Dendritic cell treated with granulocyte-macrophage colony-stimulating factor and Interleukin-4, amounts not matched to agents 40 ng/mL and 50 ng/mL, for 4 days (primary cell): ENCODE measurements at regions not wholly inside any gene's neighbourhood (a gene's known extent, or its start where the extent isn't known, plus 50 kb on each side); places are given as distances from the start of the nearest gene placed in this dataset.
"Not testable (repeated sequence)": the region's sequence is repeated elsewhere in the genome, so short reads cannot be mapped to it uniquely, and the experiment has no call there.

Experiments
- H3K27ac Mint-ChIP-seq: one replicate; pipeline ENCODE4 v1.8.0; 2022; ENCODE audit warnings: mild to moderate bottlenecking, mixed read lengths
- H3K27me3 Mint-ChIP-seq: one replicate; pipeline ENCODE4 v1.8.0; 2022; ENCODE audit warnings: mild to moderate bottlenecking, mixed read lengths
- H3K36me3 Mint-ChIP-seq: one replicate; pipeline ENCODE4 v1.8.0; 2022; ENCODE audit warnings: low read depth, mixed read lengths
- H3K4me1 Mint-ChIP-seq: one replicate; pipeline ENCODE4 v1.8.0; 2022; ENCODE audit warnings: low read depth, mixed read lengths
- H3K4me3 Mint-ChIP-seq: one replicate; pipeline ENCODE4 v1.8.0; 2022; ENCODE audit warnings: mild to moderate bottlenecking, moderate library complexity, mixed read lengths
- H3K9me3 Mint-ChIP-seq: one replicate; pipeline ENCODE4 v1.8.0; 2022; ENCODE audit warnings: mixed read lengths
- intact Hi-C: fragments of 100-400 bp; cut with micrococcal nuclease; formaldehyde crosslinking; loops from one replicate; pipeline ENCODE4 v1.15.0; 2022

- Mint-ChIP-seq H3K4me1 (no peaks in the 10 kb centered on the region), H3K4me3 (no peak overlapping the region), H3K36me3 (no peaks in the 10 kb centered on the region), H3K9me3 (peaks cover 32% of the 10 kb centered on the region), H3K27ac (no peak overlapping the region), H3K27me3 (no peaks in the 10 kb centered on the region)
- intact Hi-C loops = no loop called here
These were observed 887.0 kb downstream of the TMTC2 start for GRCh38 chr12:83573671-83574070.

- H3K9me3 Mint-ChIP-seq = peaks cover 36% of the 10 kb centered on the region
- intact Hi-C loops = no loop called here
These were observed 872.9 kb downstream of the TMTC2 start for GRCh38 chr12:83559650-83560049.

GRCh38 chr12:83556040-83556439, 869.3 kb downstream of the TMTC2 start:
- H3K4me3 Mint-ChIP-seq, H3K27me3 Mint-ChIP-seq, H3K27ac Mint-ChIP-seq, H3K36me3 Mint-ChIP-seq, intact Hi-C loops, H3K4me1 Mint-ChIP-seq: not testable (repeated sequence)
- peaks cover 63% of the 10 kb centered on the region for H3K9me3 Mint-ChIP-seq

More at GRCh38 chr12:83559650-83560049, 872.9 kb downstream of the TMTC2 start:
- no peaks in the 10 kb centered on the region for H3K27me3 Mint-ChIP-seq
- no peaks in the 10 kb centered on the region for H3K36me3 Mint-ChIP-seq
- H3K4me3 Mint-ChIP-seq = no peak overlapping the region
- H3K4me1 Mint-ChIP-seq = no peaks in the 10 kb centered on the region
- no peak overlapping the region for H3K27ac Mint-ChIP-seq

GRCh38 chr12:83541446-83541845, 854.7 kb downstream of the TMTC2 start:
- Mint-ChIP-seq H3K9me3 (no peaks in the 10 kb centered on the region), H3K27ac (no peak overlapping the region), H3K36me3 (no peaks in the 10 kb centered on the region), H3K27me3 (no peaks in the 10 kb centered on the region), H3K4me3 (no peak overlapping the region), H3K4me1 (no peaks in the 10 kb centered on the region)
- intact Hi-C loops = no loop called here

- Mint-ChIP-seq H3K36me3 (no peaks in the 10 kb centered on the region), H3K27ac (no peak overlapping the region), H3K27me3 (no peaks in the 10 kb centered on the region), H3K4me3 (no peak overlapping the region), H3K4me1 (no peaks in the 10 kb centered on the region), H3K9me3 (no peaks in the 10 kb centered on the region)
- intact Hi-C loops = no loop called here
These were observed 851.8 kb downstream of the TMTC2 start for GRCh38 chr12:83538361-83538965.

GRCh38 chr12:83537428-83538053, 850.8 kb downstream of the TMTC2 start:
- no peaks in the 10 kb centered on the region for H3K9me3 Mint-ChIP-seq
- H3K27me3 Mint-ChIP-seq = no peaks in the 10 kb centered on the region
- no peaks in the 10 kb centered on the region for H3K4me1 Mint-ChIP-seq
- no peak overlapping the region for H3K4me3 Mint-ChIP-seq
- H3K36me3 Mint-ChIP-seq = no peaks in the 10 kb centered on the region
- no peak overlapping the region for H3K27ac Mint-ChIP-seq
- intact Hi-C loops = no loop called here

GRCh38 chr12:83536496-83536895, 849.8 kb downstream of the TMTC2 start:
- intact Hi-C loops = no loop called here
- no peak overlapping the region for H3K4me3 Mint-ChIP-seq
- no peaks in the 10 kb centered on the region for H3K27me3 Mint-ChIP-seq
- no peaks in the 10 kb centered on the region for H3K9me3 Mint-ChIP-seq
- H3K4me1 Mint-ChIP-seq = no peaks in the 10 kb centered on the region
- H3K27ac Mint-ChIP-seq = no peak overlapping the region
- H3K36me3 Mint-ChIP-seq = no peaks in the 10 kb centered on the region

GRCh38 chr12:83528571-83528970, 841.9 kb downstream of the TMTC2 start:
- no peak overlapping the region for H3K27ac Mint-ChIP-seq
- no peaks in the 10 kb centered on the region for H3K36me3 Mint-ChIP-seq
- intact Hi-C loops = no loop called here
- no peak overlapping the region for H3K4me3 Mint-ChIP-seq
- H3K27me3 Mint-ChIP-seq = no peaks in the 10 kb centered on the region
- no peaks in the 10 kb centered on the region for H3K4me1 Mint-ChIP-seq
- H3K9me3 Mint-ChIP-seq = peaks cover 7% of the 10 kb centered on the region

- Mint-ChIP-seq H3K9me3 (peaks cover 15% of the 10 kb centered on the region), H3K27ac (no peak overlapping the region), H3K4me3 (no peak overlapping the region), H3K36me3 (no peaks in the 10 kb centered on the region), H3K27me3 (no peaks in the 10 kb centered on the region), H3K4me1 (no peaks in the 10 kb centered on the region)
- intact Hi-C loops = no loop called here
These were observed 841.1 kb downstream of the TMTC2 start for GRCh38 chr12:83527810-83528209.

GRCh38 chr12:83515306-83516026, 828.8 kb downstream of the TMTC2 start:
- H3K9me3 Mint-ChIP-seq = peaks cover 8% of the 10 kb centered on the region
- H3K27me3 Mint-ChIP-seq = no peaks in the 10 kb centered on the region
- H3K36me3 Mint-ChIP-seq = no peaks in the 10 kb centered on the region
- H3K4me1 Mint-ChIP-seq = no peaks in the 10 kb centered on the region
- no peak overlapping the region for H3K27ac Mint-ChIP-seq
- intact Hi-C loops = no loop called here
- H3K4me3 Mint-ChIP-seq = no peak overlapping the region

- no peaks in the 10 kb centered on the region for H3K27me3 Mint-ChIP-seq
- H3K36me3 Mint-ChIP-seq = no peaks in the 10 kb centered on the region
- no peak overlapping the region for H3K4me3 Mint-ChIP-seq
- H3K9me3 Mint-ChIP-seq = peaks cover 8% of the 10 kb centered on the region
- H3K27ac Mint-ChIP-seq = no peak overlapping the region
- no peaks in the 10 kb centered on the region for H3K4me1 Mint-ChIP-seq
- intact Hi-C loops = no loop called here
These were observed 827.7 kb downstream of the TMTC2 start for GRCh38 chr12:83514372-83514771.

GRCh38 chr12:83506841-83507240, 820.1 kb downstream of the TMTC2 start:
- Mint-ChIP-seq H3K4me3 (no peak overlapping the region), H3K27me3 (no peaks in the 10 kb centered on the region), H3K36me3 (no peaks in the 10 kb centered on the region), H3K9me3 (peaks cover 9% of the 10 kb centered on the region), H3K4me1 (no peaks in the 10 kb centered on the region), H3K27ac (no peak overlapping the region)
- intact Hi-C loops = no loop called here

- peaks cover 21% of the 10 kb centered on the region for H3K9me3 Mint-ChIP-seq
- intact Hi-C loops = no loop called here
- H3K4me3 Mint-ChIP-seq = no peak overlapping the region
- H3K4me1 Mint-ChIP-seq = no peaks in the 10 kb centered on the region
- no peaks in the 10 kb centered on the region for H3K36me3 Mint-ChIP-seq
- H3K27me3 Mint-ChIP-seq = no peaks in the 10 kb centered on the region
- H3K27ac Mint-ChIP-seq = no peak overlapping the region
These were observed 818.9 kb downstream of the TMTC2 start for GRCh38 chr12:83505586-83505985.

- H3K36me3 Mint-ChIP-seq, intact Hi-C loops, H3K4me3 Mint-ChIP-seq, H3K27ac Mint-ChIP-seq, H3K27me3 Mint-ChIP-seq, H3K4me1 Mint-ChIP-seq: not testable (repeated sequence)
- H3K9me3 Mint-ChIP-seq = peaks cover 38% of the 10 kb centered on the region
These were observed 813.2 kb downstream of the TMTC2 start for GRCh38 chr12:83499894-83500293.
